ENCODE measurements at regions not wholly inside any gene's neighbourhood (a gene's known extent, or its start where the extent isn't known, plus 50 kb on each side); places are given as distances from the start of the nearest gene placed in this dataset. TPM values are rescaled to one million over a fixed set of nuclear protein-coding genes. Genes with fewer than 3 reads are reported as not detected.
"Not testable (repeated sequence)": the region's sequence is repeated elsewhere in the genome, so short reads cannot be mapped to it uniquely, and the experiment has no call there.

GRCh38 chr1:146292424-146292823 lies 63.6 kb upstream of the NOTCH2NLA start:
- H2AFZ ChIP-seq (ENCODE audit: low read length); H3K79me2 ChIP-seq (ENCODE audit: insufficient read depth, low read length); H3K4me2 ChIP-seq (ENCODE audit: insufficient read depth, low read length); H3K36me3 ChIP-seq (ENCODE audit: insufficient read depth, low read length); H3K4me1 ChIP-seq (ENCODE audit: insufficient read depth, low read length); H3K4me3 ChIP-seq (ENCODE audit: insufficient read depth, low read length); H4K20me1 ChIP-seq (ENCODE audit: insufficient read depth, low read length); H3K9me3 ChIP-seq (ENCODE audit: low read depth, low read length); DNase-seq (ENCODE audit: insufficient read length, low spot score, missing footprints); H3K27me3 ChIP-seq (ENCODE audit: insufficient read depth, low read length); H3K27ac ChIP-seq (ENCODE audit: low read depth, low read length): not testable (repeated sequence)

GRCh38 chr1:146287881-146288280 lies 59.1 kb upstream of the NOTCH2NLA start:
- not testable (repeated sequence) for DNase-seq (ENCODE audit: insufficient read length, low spot score, missing footprints); H4K20me1 ChIP-seq (ENCODE audit: insufficient read depth, low read length); H3K79me2 ChIP-seq (ENCODE audit: insufficient read depth, low read length); H3K4me2 ChIP-seq (ENCODE audit: insufficient read depth, low read length); H3K27ac ChIP-seq (ENCODE audit: low read depth, low read length); H3K27me3 ChIP-seq (ENCODE audit: insufficient read depth, low read length); H3K36me3 ChIP-seq (ENCODE audit: insufficient read depth, low read length); H3K4me1 ChIP-seq (ENCODE audit: insufficient read depth, low read length); H3K4me3 ChIP-seq (ENCODE audit: insufficient read depth, low read length); H2AFZ ChIP-seq (ENCODE audit: low read length); H3K9me3 ChIP-seq (ENCODE audit: low read depth, low read length)

- H3K4me1 ChIP-seq (ENCODE audit: insufficient read depth, low read length); DNase-seq (ENCODE audit: insufficient read length, low spot score, missing footprints); H3K9me3 ChIP-seq (ENCODE audit: low read depth, low read length): not testable (repeated sequence)
Measured at GRCh38 chr1:146284760-146285159, 55.9 kb upstream of the NOTCH2NLA start.

GRCh38 chr1:146283527-146283880 lies 54.7 kb upstream of the NOTCH2NLA start:
- H3K36me3 ChIP-seq (ENCODE audit: insufficient read depth, low read length); H3K4me1 ChIP-seq (ENCODE audit: insufficient read depth, low read length); H4K20me1 ChIP-seq (ENCODE audit: insufficient read depth, low read length); H3K4me2 ChIP-seq (ENCODE audit: insufficient read depth, low read length); H3K4me3 ChIP-seq (ENCODE audit: insufficient read depth, low read length); H3K9me3 ChIP-seq (ENCODE audit: low read depth, low read length); H3K27ac ChIP-seq (ENCODE audit: low read depth, low read length); H2AFZ ChIP-seq (ENCODE audit: low read length); H3K79me2 ChIP-seq (ENCODE audit: insufficient read depth, low read length); DNase-seq (ENCODE audit: insufficient read length, low spot score, missing footprints); H3K27me3 ChIP-seq (ENCODE audit: insufficient read depth, low read length): not testable (repeated sequence)

More at GRCh38 chr1:146284760-146285159, 55.9 kb upstream of the NOTCH2NLA start:
- not testable (repeated sequence) for H3K27ac ChIP-seq (ENCODE audit: low read depth, low read length); H3K4me2 ChIP-seq (ENCODE audit: insufficient read depth, low read length); H4K20me1 ChIP-seq (ENCODE audit: insufficient read depth, low read length); H3K4me3 ChIP-seq (ENCODE audit: insufficient read depth, low read length); H2AFZ ChIP-seq (ENCODE audit: low read length); H3K27me3 ChIP-seq (ENCODE audit: insufficient read depth, low read length); H3K79me2 ChIP-seq (ENCODE audit: insufficient read depth, low read length); H3K36me3 ChIP-seq (ENCODE audit: insufficient read depth, low read length)

- not testable (repeated sequence) for H3K4me2 ChIP-seq (ENCODE audit: insufficient read depth, low read length); H3K36me3 ChIP-seq (ENCODE audit: insufficient read depth, low read length); H3K27me3 ChIP-seq (ENCODE audit: insufficient read depth, low read length); H2AFZ ChIP-seq (ENCODE audit: low read length); H3K9me3 ChIP-seq (ENCODE audit: low read depth, low read length); H3K27ac ChIP-seq (ENCODE audit: low read depth, low read length); DNase-seq (ENCODE audit: insufficient read length, low spot score, missing footprints); H3K4me3 ChIP-seq (ENCODE audit: insufficient read depth, low read length); H4K20me1 ChIP-seq (ENCODE audit: insufficient read depth, low read length); H3K4me1 ChIP-seq (ENCODE audit: insufficient read depth, low read length); H3K79me2 ChIP-seq (ENCODE audit: insufficient read depth, low read length)
Measured at GRCh38 chr1:146282807-146283526, 54.1 kb upstream of the NOTCH2NLA start.

- H4K20me1 ChIP-seq (ENCODE audit: insufficient read depth, low read length); H3K4me2 ChIP-seq (ENCODE audit: insufficient read depth, low read length); DNase-seq (ENCODE audit: insufficient read length, low spot score, missing footprints); H2AFZ ChIP-seq (ENCODE audit: low read length); H3K27ac ChIP-seq (ENCODE audit: low read depth, low read length); H3K9me3 ChIP-seq (ENCODE audit: low read depth, low read length); H3K36me3 ChIP-seq (ENCODE audit: insufficient read depth, low read length); H3K79me2 ChIP-seq (ENCODE audit: insufficient read depth, low read length); H3K4me1 ChIP-seq (ENCODE audit: insufficient read depth, low read length); H3K27me3 ChIP-seq (ENCODE audit: insufficient read depth, low read length); H3K4me3 ChIP-seq (ENCODE audit: insufficient read depth, low read length): not testable (repeated sequence)
Measured at GRCh38 chr1:146281522-146281921, 52.7 kb upstream of the NOTCH2NLA start.

GRCh38 chr1:146278758-146279157 lies 49.9 kb upstream of the NOTCH2NLA start:
- not testable (repeated sequence) for H3K4me2 ChIP-seq (ENCODE audit: insufficient read depth, low read length); H3K9me3 ChIP-seq (ENCODE audit: low read depth, low read length); H2AFZ ChIP-seq (ENCODE audit: low read length); H4K20me1 ChIP-seq (ENCODE audit: insufficient read depth, low read length); H3K27ac ChIP-seq (ENCODE audit: low read depth, low read length); H3K4me1 ChIP-seq (ENCODE audit: insufficient read depth, low read length); H3K36me3 ChIP-seq (ENCODE audit: insufficient read depth, low read length); DNase-seq (ENCODE audit: insufficient read length, low spot score, missing footprints); H3K4me3 ChIP-seq (ENCODE audit: insufficient read depth, low read length); H3K27me3 ChIP-seq (ENCODE audit: insufficient read depth, low read length); H3K79me2 ChIP-seq (ENCODE audit: insufficient read depth, low read length)

Small RNAs in the stretch of these regions (small RNA-seq; reads per million reads assigned to genes)
- gene RF00003 (7.4 reads per million, percentile 90 among the genes with 10 or more reads in this experiment), gene RF00619 (not detected), gene RNA5SP536 (not detected), gene RNU6-1071P (not detected)
